Common myeloid progenitor, CD34-positive (primary cell): ENCODE measurements at regions not wholly inside any gene's neighbourhood (a gene's known extent, or its start where the extent isn't known, plus 50 kb on each side); places are given as distances from the start of the nearest gene placed in this dataset.

ENCODE experiments used
- CTCF ChIA-PET: fragments of 350-600 bp; sonication (Branson Sonifier 250); formaldehyde crosslinking; loops from one replicate; lab custom pipeline; 2021; ENCODE audit warnings: antibody characterized with exemption; lab: Charles Lee
- POLR2A ChIA-PET: fragments of 350-600 bp; sonication (Branson Sonifier 250); formaldehyde crosslinking; loops from one replicate; lab custom pipeline; 2021; ENCODE audit warnings: antibody characterized with exemption; lab: Charles Lee
- DNase-seq, 3 donors: peaks; one replicate each; pipeline versions ENCODE4 v3.0.0 to v3.0.0-alpha.2; 2013
- H3K27ac ChIP-seq, 2 experiments: 1 replicate in 1 of 2; 2 replicates in 1 of 2; pipeline ENCODE4 v1.7.0; 2013; ENCODE audit warnings: inconsistent platforms in 2 of 2, low read length in 2 of 2, mild to moderate bottlenecking in 2 of 2, low read depth in 1 of 2, moderate library complexity in 1 of 2; ENCODE audit not compliant: severe bottlenecking in 2 of 2, insufficient read depth in 1 of 2, poor library complexity in 1 of 2
- H3K27me3 ChIP-seq, 5 experiments: replicated peaks in 2 of 5; 1 replicate in 3 of 5; 2 replicates in 2 of 5; pipeline versions ENCODE4 v1.6.1 to v1.7.0; 2013; ENCODE audit warnings: low read length in 4 of 5, mild to moderate bottlenecking in 2 of 5, moderate library complexity in 2 of 5, inconsistent platforms in 1 of 5; ENCODE audit not compliant: insufficient read depth in 5 of 5, control insufficient read depth in 4 of 5
- H3K36me3 ChIP-seq, 4 experiments: 1 replicate in 2 of 4; 2 replicates in 2 of 4; pipeline versions ENCODE4 v1.6.1 to v1.7.0; 2013; ENCODE audit warnings: low read length in 3 of 4, control low read depth in 1 of 4, mild to moderate bottlenecking in 1 of 4; ENCODE audit not compliant: control insufficient read depth in 4 of 4, insufficient read depth in 4 of 4
- H3K4me1 ChIP-seq, 4 experiments: 1 replicate in 3 of 4; 2 replicates in 1 of 4; pipeline versions ENCODE4 v1.6.1 to v1.7.1; 2013; ENCODE audit warnings: low read length in 3 of 4, mild to moderate bottlenecking in 3 of 4, control low read depth in 1 of 4, inconsistent platforms in 1 of 4, moderate library complexity in 1 of 4; ENCODE audit not compliant: control insufficient read depth in 4 of 4, insufficient read depth in 4 of 4; ENCODE audit errors: control extremely low read depth in 1 of 4
- H3K4me3 ChIP-seq, 7 experiments: 1 replicate in 4 of 7; 2 replicates in 3 of 7; pipeline versions ENCODE4 v1.5.1 to v1.7.0; 2013; ENCODE audit warnings: mild to moderate bottlenecking in 7 of 7, low read length in 6 of 7, moderate library complexity in 6 of 7, inconsistent platforms in 2 of 7, low read depth in 2 of 7, control low read depth in 1 of 7; ENCODE audit not compliant: insufficient read depth in 4 of 7, control insufficient read depth in 1 of 7; ENCODE audit errors: extremely low read depth in 1 of 7
- H3K9me3 ChIP-seq, 5 experiments: 1 replicate in 4 of 5; 2 replicates in 1 of 5; pipeline versions ENCODE4 v1.6.1 to v1.7.1; 2013; ENCODE audit warnings: low read length in 4 of 5, mild to moderate bottlenecking in 2 of 5, inconsistent platforms in 1 of 5, low read depth in 1 of 5, moderate library complexity in 1 of 5; ENCODE audit not compliant: control insufficient read depth in 4 of 5, insufficient read depth in 2 of 5; ENCODE audit errors: control extremely low read depth in 1 of 5
- WGBS: methylation state at CpG from one replicate; pipeline ENCODE4 v1.1.5; 2013; ENCODE audit not compliant: insufficient coverage; 5-methylcytosine and 5-hydroxymethylcytosine counted together

- Histone ChIP-seq H3K27ac (no peak overlapping the region), H3K27me3 (peaks cover 0 to 19% (median 2%) of the 10 kb centered on the region in 5 experiments), H3K4me1 (no peaks in the 10 kb centered on the region), H3K9me3 (peaks cover 0 to 7% (median 0%) of the 10 kb centered on the region in 5 experiments), H3K36me3 (no peaks in the 10 kb centered on the region), H3K4me3 (no peak overlapping the region)
- POLR2A ChIA-PET: no interaction called here
- CTCF ChIA-PET: no interaction called here
- no peak for DNase-seq
- 96% methylated on average over 4 of the region's 7 CpGs for WGBS
Observed at GRCh38 chr10:3016016-3016415, 51.3 kb upstream of the PFKP start.

- WGBS: 88% methylated on average over 9 of the region's 9 CpGs
- Histone ChIP-seq H3K36me3 (no peaks in the 10 kb centered on the region), H3K4me1 (no peaks in the 10 kb centered on the region), H3K27me3 (peaks cover 0 to 26% (median 2%) of the 10 kb centered on the region in 5 experiments), H3K9me3 (peaks cover 0 to 7% (median 0%) of the 10 kb centered on the region in 5 experiments), H3K4me3 (no peak overlapping the region), H3K27ac (no peak overlapping the region)
- CTCF ChIA-PET: no interaction called here
- POLR2A ChIA-PET: no interaction called here
- no peak for DNase-seq
Observed at GRCh38 chr10:3014968-3015367, 52.4 kb upstream of the PFKP start.

DNA sequence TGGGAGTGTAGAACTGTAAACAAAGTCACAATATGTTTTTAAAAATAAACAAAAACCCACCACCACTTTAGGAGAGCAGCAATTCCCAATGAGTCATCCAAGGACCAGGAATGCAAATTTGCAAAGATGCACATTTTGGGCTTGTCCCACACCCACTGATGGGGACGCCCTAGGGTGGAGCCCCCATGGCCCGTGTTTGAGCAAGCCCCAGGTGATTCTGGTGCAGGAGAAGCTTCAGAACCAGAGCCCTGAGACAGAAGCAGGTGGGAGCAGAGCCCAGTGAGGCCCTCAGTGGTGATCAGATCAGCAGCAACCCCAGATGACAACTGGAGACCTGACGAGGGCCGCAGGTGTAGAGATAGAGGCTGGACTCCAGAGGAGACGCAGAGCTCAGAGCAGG lies 55.1 kb upstream of the PFKP start:
- no peak for DNase-seq
- CTCF ChIA-PET: no interaction called here
- 98% methylated on average over 5 of the region's 5 CpGs for WGBS

DNA sequence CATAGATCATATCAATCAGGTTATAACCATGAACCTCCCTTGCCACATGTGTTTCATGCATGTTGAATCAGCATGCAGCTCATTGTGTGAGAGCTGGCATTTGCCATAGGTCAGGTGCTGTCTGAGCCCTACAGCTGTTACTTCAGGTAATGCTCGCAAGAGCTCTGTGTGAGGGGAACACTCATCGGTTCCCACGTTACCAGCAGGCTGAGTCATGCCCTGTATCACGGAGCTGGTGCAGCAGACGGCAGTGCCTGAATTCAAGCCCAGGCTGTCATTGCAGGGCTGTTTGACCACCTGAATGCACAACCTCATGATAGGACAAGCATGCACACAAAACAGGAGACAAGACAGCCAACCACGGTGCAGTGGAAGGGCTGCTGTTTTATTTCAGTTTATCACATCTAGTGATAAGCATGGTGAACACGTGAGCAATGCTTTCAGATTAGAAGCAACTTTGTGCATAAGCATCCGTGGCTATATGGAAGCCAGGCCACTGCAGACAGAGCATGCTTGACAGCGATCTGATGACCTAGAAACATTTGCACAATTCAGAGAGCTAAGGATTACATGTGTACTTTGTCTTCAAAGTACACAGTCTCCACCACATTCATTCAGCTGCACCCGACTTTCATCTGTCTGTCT lies 56.4 kb upstream of the PFKP start:
- Histone ChIP-seq H3K27ac (no peak overlapping the region), H3K27me3 (peaks cover 0 to 42% (median 13%) of the 10 kb centered on the region in 5 experiments), H3K4me3 (no peak overlapping the region), H3K36me3 (no peaks in the 10 kb centered on the region), H3K9me3 (peaks cover 0 to 4% (median 0%) of the 10 kb centered on the region in 5 experiments), H3K4me1 (no peaks in the 10 kb centered on the region)
- 90% methylated on average over 9 of the region's 10 CpGs for WGBS
- ChIA-PET POLR2A (no interaction called here), CTCF (no interaction called here)
- no peak for DNase-seq

More for the DNA sequence above, 55.1 kb upstream of the PFKP start:
- H3K4me3 ChIP-seq: no peak overlapping the region
- peaks cover 0 to 42% (median 13%) of the 10 kb centered on the region in 5 experiments for H3K27me3 ChIP-seq
- no peak overlapping the region for H3K27ac ChIP-seq
- POLR2A ChIA-PET: no interaction called here
- H3K9me3 ChIP-seq: peaks cover 0 to 4% (median 0%) of the 10 kb centered on the region in 5 experiments
- no peaks in the 10 kb centered on the region for H3K36me3 ChIP-seq
- no peaks in the 10 kb centered on the region for H3K4me1 ChIP-seq

DNA sequence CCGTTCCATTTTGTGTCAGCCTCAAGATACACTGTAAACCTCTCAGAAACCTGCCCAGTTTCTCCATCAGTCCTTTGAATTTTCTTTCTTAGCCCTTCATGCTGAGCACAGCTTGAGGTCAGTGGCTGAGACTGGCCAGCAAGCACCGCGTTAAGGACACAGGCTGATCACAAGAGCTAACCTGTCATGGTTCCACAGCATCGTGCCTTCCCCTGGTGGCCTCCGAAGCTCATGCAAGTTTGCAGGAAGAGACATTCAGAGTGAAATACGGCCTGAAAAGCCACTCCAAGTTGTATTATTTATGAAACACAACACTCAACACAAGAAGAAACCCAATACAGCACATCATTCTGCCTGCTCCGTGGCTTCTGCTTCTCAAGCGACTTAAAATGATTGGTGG lies 57.0 kb upstream of the PFKP start:
- no peak overlapping the region for H3K27ac ChIP-seq
- CTCF ChIA-PET: interaction anchor here (1.6 kb wide), 1 partner anchor 35 kb away, joined by 3 read pairs; no protein-coding TSS in a partner anchor
- H3K36me3 ChIP-seq: no peaks in the 10 kb centered on the region
- 86% methylated on average over 6 of the region's 8 CpGs for WGBS
- no peak overlapping the region for H3K4me3 ChIP-seq
- DNase-seq: no peak
- H3K27me3 ChIP-seq: peaks cover 0 to 42% (median 13%) of the 10 kb centered on the region in 5 experiments
- peaks cover 0 to 4% (median 0%) of the 10 kb centered on the region in 5 experiments for H3K9me3 ChIP-seq
- H3K4me1 ChIP-seq: no peaks in the 10 kb centered on the region
- POLR2A ChIA-PET: no interaction called here

DNA sequence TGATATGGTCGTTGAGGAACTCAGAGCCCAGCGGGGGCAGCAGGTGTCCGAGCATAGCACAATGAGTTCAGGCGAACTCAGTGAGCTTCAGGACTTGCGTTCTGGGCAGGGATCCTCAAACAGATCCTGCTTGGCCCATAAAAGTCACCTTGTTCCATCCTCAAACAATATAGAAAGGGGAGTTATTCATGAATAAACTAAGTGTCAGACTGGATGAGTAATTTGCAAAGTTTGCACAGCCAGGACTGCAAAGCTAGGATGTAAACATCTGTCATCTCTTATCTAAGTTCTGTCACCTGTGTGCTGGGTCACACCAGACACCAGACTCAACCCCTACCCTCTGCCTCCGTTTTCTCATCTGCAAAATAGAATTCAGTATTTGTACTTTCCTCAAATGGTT lies 58.0 kb upstream of the PFKP start:
- peaks cover 0 to 38% (median 13%) of the 10 kb centered on the region in 5 experiments for H3K27me3 ChIP-seq
- H3K4me1 ChIP-seq: no peaks in the 10 kb centered on the region
- CTCF ChIA-PET: interaction anchor here (0.6 to 1.6 kb wide), 2 partner anchors 36 to 39 kb away, joined by 3 to 7 read pairs; no protein-coding TSS in a partner anchor
- WGBS: 29% methylated on average over 2 of the region's 6 CpGs
- POLR2A ChIA-PET: no interaction called here
- no peak overlapping the region for H3K4me3 ChIP-seq
- H3K27ac ChIP-seq: no peak overlapping the region
- no peak for DNase-seq
- no peaks in the 10 kb centered on the region for H3K36me3 ChIP-seq
- H3K9me3 ChIP-seq: peaks cover 0 to 4% (median 0%) of the 10 kb centered on the region in 5 experiments

DNA sequence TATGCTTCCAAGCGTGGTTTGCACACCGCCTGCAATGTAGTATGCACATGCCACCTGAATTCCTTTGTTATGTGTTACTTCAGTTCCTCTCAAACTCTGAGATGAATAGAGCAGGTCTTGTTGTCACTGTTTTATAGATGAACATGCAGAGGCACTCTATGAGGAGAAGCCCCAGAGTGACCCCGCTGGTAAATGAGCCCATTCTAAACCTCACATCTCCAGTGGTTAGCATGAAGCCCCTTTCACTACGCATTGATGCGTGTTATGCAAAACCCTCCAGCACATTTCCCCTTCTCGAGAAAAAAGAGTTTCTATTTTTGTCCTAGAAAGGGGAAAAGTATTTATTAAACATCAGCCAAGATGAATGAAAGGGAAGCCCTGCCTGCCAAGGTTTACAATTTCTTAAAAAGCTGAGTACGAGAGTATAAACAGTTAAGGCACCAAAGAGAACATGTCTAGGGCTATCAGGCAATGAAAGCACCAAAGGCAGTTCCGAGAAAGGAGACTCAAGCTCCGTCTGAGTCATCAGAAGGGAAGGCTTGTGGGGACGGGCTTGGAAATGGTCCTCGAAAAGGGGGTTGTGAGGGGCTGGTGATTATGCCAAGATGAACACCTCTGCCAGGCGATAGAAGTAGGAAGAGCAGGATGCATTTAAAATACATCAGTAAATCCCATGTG lies 58.7 kb upstream of the PFKP start:
- ChIA-PET POLR2A (no interaction called here), CTCF (interaction anchor here (0.6 to 1.6 kb wide), 2 partner anchors 36 to 38 kb away, joined by 3 to 7 read pairs; no protein-coding TSS in a partner anchor)

More for the DNA sequence above, 58.7 kb upstream of the PFKP start:
- Histone ChIP-seq H3K4me3 (no peak overlapping the region), H3K36me3 (no peaks in the 10 kb centered on the region), H3K4me1 (no peaks in the 10 kb centered on the region), H3K9me3 (peaks cover 0 to 4% (median 0%) of the 10 kb centered on the region in 5 experiments), H3K27me3 (peaks cover 0 to 36% (median 13%) of the 10 kb centered on the region in 5 experiments), H3K27ac (no peak overlapping the region)
- DNase-seq: no peak
- WGBS: 14% methylated on average over 7 of the region's 12 CpGs
